K562 (cell line): ENCODE measurements at regions not wholly inside any gene's neighbourhood (a gene's known extent, or its start where the extent isn't known, plus 50 kb on each side); places are given as distances from the start of the nearest gene placed in this dataset.

ENCODE experiments used
- CEBPG ChIP-seq, 3 experiments: fragments of 200-800 bp in 1 of 3; sonication (Bioruptor generic) in 1 of 3; sonication (generic) in 1 of 3; formaldehyde crosslinking in 1 of 3; IDR thresholded peaks in 2 of 3; conservative IDR thresholded peaks in 1 of 3; 2 replicates each; pipeline versions ENCODE4 v1.6.1 to v1.8.0; 2016 to 2022; ENCODE audit warnings: missing compliant biosample characterization in 2 of 3, missing genetic modification characterization in 2 of 3, mild to moderate bottlenecking in 1 of 3, missing genetic modification reagents in 1 of 3
- CREM ChIP-seq: IDR thresholded peaks from 2 replicates; pipeline ENCODE4 v1.6.1; 2014; ENCODE audit warnings: antibody characterized with exemption, low read depth
- CXXC5 ChIP-seq: fragments of 250-450 bp; sonication (Bioruptor Pico); IDR thresholded peaks from 2 replicates; pipeline ENCODE4 v1.8.0; 2022; ENCODE audit warnings: inconsistent platforms, mild to moderate bottlenecking, moderate library complexity
- GABPA ChIP-seq: fragments of 200-800 bp; sonication (Bioruptor generic); conservative IDR thresholded peaks from 2 replicates; pipeline ENCODE4 v1.6.1; 2016; ENCODE audit warnings: low read depth, missing genetic modification characterization, missing compliant biosample characterization
- GATA2 ChIP-seq: sonication (generic); formaldehyde crosslinking; IDR thresholded peaks from 2 replicates; pipeline ENCODE4 v1.4.0; 2020; ENCODE audit warnings: mild to moderate bottlenecking, missing genetic modification reagents
- HDAC2 ChIP-seq: fragments of 450-650 bp; IDR thresholded peaks from 2 replicates; pipeline ENCODE4 v1.6.1; 2016; ENCODE audit warnings: mild to moderate bottlenecking
- JUND ChIP-seq, 2 experiments: IDR thresholded peaks; 2 replicates in 1 of 2; 3 replicates in 1 of 2; pipeline ENCODE4 v1.6.1; 2011; ENCODE audit warnings: borderline replicate concordance in 2 of 2, low read depth in 2 of 2, low read length in 2 of 2, improper control_type of control experiment in 1 of 2, missing biosample characterization in 1 of 2, missing genetic modification characterization in 1 of 2, missing genetic modification reagents in 1 of 2
- MAX ChIP-seq: sonication (generic); formaldehyde crosslinking; IDR thresholded peaks from 2 replicates; pipeline ENCODE4 v1.9.0; 2022; ENCODE audit warnings: mild to moderate bottlenecking, missing genetic modification reagents
- MAZ ChIP-seq, 2 experiments: fragments of 450-650 bp in 1 of 2; sonication (generic) in 1 of 2; formaldehyde crosslinking; IDR thresholded peaks in 1 of 2; conservative IDR thresholded peaks in 1 of 2; 2 replicates each; pipeline versions ENCODE4 v1.4.0 to v1.5.0; 2020; ENCODE audit warnings: mild to moderate bottlenecking in 1 of 2, missing genetic modification reagents in 1 of 2
- NR2C1 ChIP-seq, 2 experiments: fragments of 450-650 bp; IDR thresholded peaks; 2 replicates each; pipeline ENCODE4 v1.6.1; 2017; ENCODE audit warnings: mild to moderate bottlenecking in 2 of 2, antibody characterized with exemption in 1 of 2, inconsistent platforms in 1 of 2, missing compliant biosample characterization in 1 of 2, missing genetic modification characterization in 1 of 2
- PHF21A ChIP-seq: fragments of 450-650 bp; IDR thresholded peaks from 2 replicates; pipeline ENCODE4 v1.6.1; 2017; ENCODE audit warnings: low read depth, borderline replicate concordance
- PHF8 ChIP-seq: fragments of 200-600 bp; sonication (generic); IDR thresholded peaks from 2 replicates; pipeline ENCODE4 v1.6.1; 2012; ENCODE audit warnings: mixed run types, mild to moderate bottlenecking, inconsistent platforms, low read length, moderate library complexity, borderline replicate concordance
- POLR2A ChIP-seq: fragments of 450-650 bp; conservative IDR thresholded peaks from 2 replicates; pipeline ENCODE4 v1.6.1; 2016
- SIN3A ChIP-seq, 2 experiments: fragments of 150-350 bp in 1 of 2; IDR thresholded peaks; 2 replicates each; pipeline ENCODE4 v1.6.1; 2011 to 2016; ENCODE audit warnings: borderline replicate concordance in 2 of 2, low read depth in 2 of 2, low read length in 2 of 2, mild to moderate bottlenecking in 2 of 2, moderate library complexity in 2 of 2; ENCODE audit not compliant: control insufficient read depth in 1 of 2
- SRF ChIP-seq, 2 experiments: fragments of 250-450, 450-650 bp in 1 of 2; sonication (Bioruptor Pico) in 1 of 2; sonication (generic) in 1 of 2; formaldehyde crosslinking; IDR thresholded peaks; 2 replicates each; pipeline versions ENCODE4 v1.5.0 to v1.5.1; 2020 to 2022; ENCODE audit warnings: mild to moderate bottlenecking in 1 of 2, missing genetic modification reagents in 1 of 2
- TAF9B ChIP-seq: fragments of 450-650 bp; IDR thresholded peaks from 2 replicates; pipeline ENCODE4 v1.6.1; 2018; ENCODE audit warnings: mild to moderate bottlenecking; ENCODE audit not compliant: partially characterized antibody
- YY1 ChIP-seq, 3 experiments: IDR thresholded peaks; 2 replicates each; pipeline ENCODE4 v1.6.1; 2011; ENCODE audit warnings: low read length in 2 of 3, mild to moderate bottlenecking in 2 of 3, moderate library complexity in 2 of 3, borderline replicate concordance in 1 of 3, control low read depth in 1 of 3, low read depth in 1 of 3; ENCODE audit not compliant: insufficient read depth in 3 of 3, insufficient replicate concordance in 2 of 3, control insufficient read depth in 1 of 3, insufficient read length in 1 of 3; ENCODE audit errors: extremely low read depth in 1 of 3
- ZNF23 ChIP-seq: fragments of 250-450 bp; sonication (Bioruptor Pico); IDR thresholded peaks from 2 replicates; pipeline ENCODE4 v1.4.0; 2020; ENCODE audit warnings: mild to moderate bottlenecking
- ZNF354B ChIP-seq: fragments of 250-450 bp; sonication (Bioruptor Pico); IDR thresholded peaks from 2 replicates; pipeline ENCODE4 v1.4.0; 2020
- ZNF592 ChIP-seq: fragments of 450-650 bp; IDR thresholded peaks from 2 replicates; pipeline ENCODE4 v1.6.1; 2017; ENCODE audit warnings: antibody characterized with exemption, mild to moderate bottlenecking

- TF ChIP-seq JUND (IDR thresholded peaks at IDR 0.05; ENCODE audit: borderline replicate concordance, low read depth, low read length) (peak; percentile 57; the same call in 1 of the 2 replicates), JUND (tag; IDR thresholded peaks at IDR 0.05; ENCODE audit: borderline replicate concordance, low read depth, low read length) (peak; percentile 46; the same call in 1 of the 3 replicates), GATA2 (CRISPR knock-in tag) (peak; percentile 8; the same call in 1 of the 2 replicates), ZNF592 (peak; percentile 88), ZNF23 (CRISPR knock-in tag) (no peak), POLR2A (peak; percentile 94), MAZ (CRISPR knock-in tag; conservative IDR thresholded peaks at IDR 0.05 in 1 of 2, IDR thresholded peaks at IDR 0.05 in 1 of 2) (peak in 1 of 2 experiments; percentile 19; a peak in 1 of 4 replicates), SRF (CRISPR knock-in tag; IDR thresholded peaks at IDR 0.05) (0 out of 4 replicates have a peak, but pooled peaks of 1 of the 2 experiments have one; percentile 13), NR2C1 (IDR thresholded peaks at IDR 0.05) (no peak), NR2C1 (tag; IDR thresholded peaks at IDR 0.05) (peak; percentile 15; the same call in 1 of the 2 replicates), GABPA (tag) (peak; percentile 49), MAX (CRISPR knock-in tag) (peak; percentile 84), PHF21A (no peak), TAF9B (peak; percentile 84), PHF8 (peak; percentile 37; the same call in 1 of the 2 replicates), CEBPG (CRISPR knock-in tag; IDR thresholded peaks at IDR 0.05) (no peak), CEBPG (tag; conservative IDR thresholded peaks at IDR 0.05 in 1 of 2, IDR thresholded peaks at IDR 0.05 in 1 of 2) (0 out of 4 replicates have a peak, but pooled peaks of 1 of the 2 experiments have one; percentile 31), SIN3A (IDR thresholded peaks at IDR 0.05; ENCODE audit: borderline replicate concordance in 2 of 2, control insufficient read depth in 1 of 2, low read depth in 2 of 2, low read length in 2 of 2) (peak in 1 of 2 experiments; percentile 68; a peak in 1 of 4 replicates), CXXC5 (CRISPR knock-in tag) (peak; percentile 27; the same call in 1 of the 2 replicates), HDAC2 (0 out of 2 replicates have a peak, but pooled peaks have one; percentile 9), CREM (peak; percentile 93), YY1 (IDR thresholded peaks at IDR 0.05; ENCODE audit: borderline replicate concordance in 1 of 3, control insufficient read depth in 1 of 3, extremely low read depth in 1 of 3, insufficient read depth in 3 of 3, insufficient read length in 1 of 3, insufficient replicate concordance in 2 of 3, low read depth in 1 of 3, low read length in 2 of 3) (peak; percentile 62 to 96 (median 82)), ZNF354B (no peak)
These were observed 480.6 kb downstream of the TMEM114 start (continued) for GRCh38 chr16:8109510-8110369.
